ENCODE measurements at regions not wholly inside any gene's neighbourhood (a gene's known extent, or its start where the extent isn't known, plus 50 kb on each side); places are given as distances from the start of the nearest gene placed in this dataset.

DNA sequence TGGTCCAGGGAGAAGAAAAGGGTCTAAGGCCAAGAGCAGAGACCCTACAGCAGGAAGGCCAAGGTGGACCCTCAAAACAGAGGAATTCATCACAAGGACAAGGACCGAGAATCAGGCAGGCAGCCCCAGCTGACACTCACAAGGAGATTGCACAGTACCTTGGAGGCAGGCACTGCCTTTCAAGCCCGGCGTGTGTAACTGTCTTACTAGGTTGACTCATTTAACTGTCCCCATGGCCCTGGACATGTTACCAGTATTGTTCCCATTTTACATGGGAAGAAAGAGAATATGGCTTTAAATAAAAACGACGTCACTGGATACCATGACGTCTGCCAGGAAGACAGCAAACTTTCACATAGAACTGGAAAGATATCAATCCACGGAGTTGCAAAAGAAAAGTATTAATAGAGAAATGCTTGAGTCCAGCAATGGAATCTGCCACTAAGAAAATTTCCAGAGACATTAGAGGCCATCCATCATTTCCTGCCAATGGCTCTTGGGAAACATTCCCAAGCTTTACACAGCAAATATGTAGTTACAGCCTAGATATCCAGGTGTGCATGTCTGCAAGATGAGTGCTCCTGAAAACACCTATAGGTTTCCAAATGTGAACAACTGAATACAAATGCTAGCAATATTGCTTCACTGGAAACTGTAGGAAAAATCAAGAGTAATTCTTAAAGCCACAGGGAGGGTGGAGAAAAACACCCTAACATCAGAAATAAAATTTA, 111.5 kb upstream of the RPS6KA2 start:
- 86 to 88% methylated on average over 6 to 7 of the region's 7 CpGs for WGBS, 2 experiments (ENCODE audit: insufficient coverage in 2 of 2)
- Histone ChIP-seq H3K4me3 (ENCODE audit: extremely low read depth, insufficient read depth, low read length, poor library complexity, severe bottlenecking) (no peak overlapping the region), H3K4me1 (ENCODE audit: control insufficient read depth, insufficient read depth, low read length, poor library complexity, severe bottlenecking) (peaks cover 12% of the 10 kb centered on the region), H3K36me3 (ENCODE audit: control insufficient read depth, insufficient read depth, low read length) (no peaks in the 10 kb centered on the region), H3K27ac (ENCODE audit: low read depth, low read length, severe bottlenecking) (peak overlapping the region; percentile 43), H3K9me3 (ENCODE audit: control insufficient read depth, low read length) (no peaks in the 10 kb centered on the region)

DNA sequence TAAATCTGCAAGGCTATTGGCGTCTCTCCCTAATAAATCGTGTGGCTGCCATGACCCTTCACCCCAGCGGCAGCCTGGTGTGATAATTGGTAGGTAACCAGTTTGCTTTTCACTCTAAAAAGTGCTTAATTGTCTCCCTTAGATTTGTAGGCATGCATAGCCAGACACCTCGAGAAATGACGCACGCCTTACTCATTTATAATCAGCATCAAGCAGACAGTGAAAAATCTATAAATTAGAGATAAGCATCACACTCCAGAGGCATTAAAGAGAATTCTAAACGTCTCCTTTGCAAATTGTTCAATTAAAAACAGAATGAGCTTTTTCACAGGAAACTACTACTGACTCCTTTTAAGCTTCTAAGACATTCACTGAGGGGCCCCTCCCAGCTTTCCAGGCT, 110.2 kb upstream of the RPS6KA2 start:
- Histone ChIP-seq H3K4me1 (ENCODE audit: control insufficient read depth, insufficient read depth, low read length, poor library complexity, severe bottlenecking) (peaks cover 12% of the 10 kb centered on the region), H3K36me3 (ENCODE audit: control insufficient read depth, insufficient read depth, low read length) (no peaks in the 10 kb centered on the region), H3K27ac (ENCODE audit: low read depth, low read length, severe bottlenecking) (peak overlapping the region; percentile 42), H3K9me3 (ENCODE audit: control insufficient read depth, low read length) (no peaks in the 10 kb centered on the region), H3K4me3 (ENCODE audit: extremely low read depth, insufficient read depth, low read length, poor library complexity, severe bottlenecking) (no peak overlapping the region)
- 61 to 85% methylated on average over 2 to 4 of the region's 7 CpGs for WGBS, 2 experiments (ENCODE audit: insufficient coverage in 2 of 2)

DNA sequence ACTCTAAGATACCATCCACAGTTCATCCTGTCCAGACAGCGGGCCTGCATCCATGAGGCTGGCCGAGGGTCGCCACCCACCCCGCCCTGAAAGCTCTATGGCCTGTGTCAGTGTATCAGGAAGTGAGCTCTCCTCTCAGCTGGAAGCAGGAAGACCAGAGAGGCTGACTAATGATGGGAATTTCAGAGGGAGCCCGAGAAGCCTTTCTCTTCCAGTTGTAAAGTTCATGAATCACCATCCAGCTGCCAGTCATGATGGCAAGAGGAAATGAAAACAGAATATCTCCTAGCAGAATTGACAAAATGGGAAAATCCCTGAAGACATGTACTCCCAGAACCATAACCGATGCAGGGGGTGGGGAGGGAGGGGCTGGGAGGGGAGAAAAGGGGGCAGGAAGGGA, 109.6 kb upstream of the RPS6KA2 start:
- no peak overlapping the region for H3K4me3 ChIP-seq (ENCODE audit: extremely low read depth, insufficient read depth, low read length, poor library complexity, severe bottlenecking)
- no peaks in the 10 kb centered on the region for H3K9me3 ChIP-seq (ENCODE audit: control insufficient read depth, low read length)
- WGBS, 2 experiments (ENCODE audit: insufficient coverage in 2 of 2), result 60% methylated on average over 1 to 3 of the region's 6 CpGs
- no peaks in the 10 kb centered on the region for H3K36me3 ChIP-seq (ENCODE audit: control insufficient read depth, insufficient read depth, low read length)
- H3K4me1 ChIP-seq (ENCODE audit: control insufficient read depth, insufficient read depth, low read length, poor library complexity, severe bottlenecking), result peaks cover 12% of the 10 kb centered on the region
- H3K27ac ChIP-seq (ENCODE audit: low read depth, low read length, severe bottlenecking), result peak overlapping the region; percentile 42

DNA sequence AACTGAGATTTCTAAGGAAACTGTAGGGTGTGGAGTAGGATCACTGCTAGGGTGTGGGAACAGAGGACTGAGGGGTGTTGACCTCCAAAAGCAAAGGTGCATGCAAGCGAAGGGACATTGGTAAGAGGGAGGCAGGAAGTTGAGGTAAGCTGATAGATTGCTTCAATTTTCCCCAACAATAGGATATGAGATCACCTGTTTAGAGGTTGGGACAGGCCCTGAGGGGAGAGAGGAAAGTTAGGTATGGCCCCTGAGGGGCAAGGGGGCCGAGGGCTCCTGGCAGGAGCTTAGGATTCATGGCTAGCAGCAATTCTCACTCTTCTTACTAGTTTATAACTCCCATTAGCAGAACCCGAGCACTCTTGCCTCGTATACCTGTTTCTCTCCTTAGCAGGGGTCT, 106.8 kb upstream of the RPS6KA2 start:
- Histone ChIP-seq H3K4me3 (ENCODE audit: extremely low read depth, insufficient read depth, low read length, poor library complexity, severe bottlenecking) (no peak overlapping the region), H3K36me3 (ENCODE audit: control insufficient read depth, insufficient read depth, low read length) (no peaks in the 10 kb centered on the region)
- WGBS, 2 experiments (ENCODE audit: insufficient coverage in 2 of 2), result 75 to 100% methylated on average over 1 to 2 of the region's 4 CpGs

DNA sequence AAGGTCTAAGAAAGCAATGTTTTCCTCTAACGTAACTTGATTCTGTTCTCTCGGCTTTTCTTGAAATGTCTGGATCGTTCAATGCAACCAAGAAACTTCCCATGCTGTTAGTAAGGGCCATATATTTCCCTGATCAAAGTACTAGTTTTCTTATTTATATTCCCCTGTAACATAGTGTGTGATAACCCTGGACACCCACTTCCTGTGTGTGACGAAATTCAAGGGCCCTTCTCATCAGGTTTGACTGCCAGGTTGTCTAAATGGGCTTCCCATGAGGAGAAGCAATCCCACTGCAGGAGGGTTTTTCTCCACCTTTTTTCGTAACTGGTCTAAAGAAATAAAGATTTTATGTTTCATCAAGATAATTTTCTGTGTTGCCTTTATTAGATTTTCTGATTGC, 102.6 kb upstream of the RPS6KA2 start:
- H3K36me3 ChIP-seq (ENCODE audit: control insufficient read depth, insufficient read depth, low read length), result no peaks in the 10 kb centered on the region
- no peak overlapping the region for H3K4me3 ChIP-seq (ENCODE audit: extremely low read depth, insufficient read depth, low read length, poor library complexity, severe bottlenecking)
- H3K4me1 ChIP-seq (ENCODE audit: control insufficient read depth, insufficient read depth, low read length, poor library complexity, severe bottlenecking), result peaks cover 10% of the 10 kb centered on the region
- H3K9me3 ChIP-seq (ENCODE audit: control insufficient read depth, low read length), result no peaks in the 10 kb centered on the region
- 90 to 96% methylated on average over 3 to 4 of the region's 5 CpGs for whole genome bisulfite sequencing, 2 experiments (ENCODE audit: insufficient coverage in 2 of 2)
- no peak overlapping the region for H3K27ac ChIP-seq (ENCODE audit: low read depth, low read length, severe bottlenecking)

More for the DNA sequence above, 106.8 kb upstream of the RPS6KA2 start:
- Histone ChIP-seq H3K27ac (ENCODE audit: low read depth, low read length, severe bottlenecking) (no peak overlapping the region), H3K4me1 (ENCODE audit: control insufficient read depth, insufficient read depth, low read length, poor library complexity, severe bottlenecking) (peaks cover 11% of the 10 kb centered on the region), H3K9me3 (ENCODE audit: control insufficient read depth, low read length) (no peaks in the 10 kb centered on the region)

DNA sequence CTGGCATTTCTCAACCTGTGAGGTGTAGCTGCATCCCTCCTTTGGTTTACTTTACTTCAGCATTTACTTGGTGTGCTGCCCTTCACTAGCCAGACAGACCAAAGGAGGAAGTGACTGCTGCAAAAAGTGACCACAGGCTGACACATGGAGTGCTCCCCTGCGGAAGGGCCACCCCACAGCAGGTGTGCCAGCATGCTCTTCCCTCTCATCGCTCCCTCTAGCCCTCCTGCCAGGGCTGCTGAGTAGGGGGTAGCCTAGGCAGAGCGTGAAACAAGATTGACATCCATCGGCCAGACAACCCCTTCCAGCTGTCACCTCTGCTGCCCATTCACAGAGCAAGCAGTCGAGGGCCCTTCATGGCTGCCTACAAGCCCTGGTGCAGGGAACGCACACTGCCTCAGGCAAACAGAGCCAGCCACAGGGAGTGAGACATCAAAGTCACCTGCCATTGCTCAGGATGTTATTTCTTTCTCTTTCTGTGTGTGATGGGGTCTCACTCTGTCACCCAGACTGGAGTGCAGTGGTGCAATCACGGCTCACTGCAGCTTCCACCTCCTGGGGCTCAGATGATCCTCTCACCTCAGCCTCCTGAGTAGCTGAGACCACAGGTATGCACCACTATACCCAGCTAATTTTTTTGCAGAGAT, 102.0 kb upstream of the RPS6KA2 start:
- H3K4me3 ChIP-seq (ENCODE audit: extremely low read depth, insufficient read depth, low read length, poor library complexity, severe bottlenecking), result no peak overlapping the region
- no peak overlapping the region for H3K27ac ChIP-seq (ENCODE audit: low read depth, low read length, severe bottlenecking)
- H3K9me3 ChIP-seq (ENCODE audit: control insufficient read depth, low read length), result no peaks in the 10 kb centered on the region
- peaks cover 10% of the 10 kb centered on the region for H3K4me1 ChIP-seq (ENCODE audit: control insufficient read depth, insufficient read depth, low read length, poor library complexity, severe bottlenecking)
- WGBS, 2 experiments (ENCODE audit: insufficient coverage in 2 of 2), result 89 to 92% methylated on average over 3 to 7 of the region's 7 CpGs
- H3K36me3 ChIP-seq (ENCODE audit: control insufficient read depth, insufficient read depth, low read length), result no peaks in the 10 kb centered on the region

DNA sequence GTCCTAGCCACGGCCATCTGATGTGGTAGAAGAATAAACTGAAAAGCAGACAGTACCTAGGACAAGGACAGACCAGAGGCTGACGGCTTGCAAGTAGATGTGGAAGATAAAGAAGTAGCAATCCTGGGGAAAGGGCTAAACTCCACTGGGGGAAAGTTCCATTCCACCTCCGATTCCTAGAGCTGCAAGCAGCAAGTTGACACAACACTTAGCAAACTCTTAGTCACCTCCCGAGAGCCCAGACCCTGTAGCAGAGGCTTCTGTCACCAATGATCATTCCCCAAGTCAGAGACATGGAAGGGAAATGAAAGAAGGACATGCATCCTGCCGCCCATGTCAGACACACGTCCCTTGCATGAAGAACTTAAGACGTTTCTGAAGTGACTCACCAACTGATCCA, 99.2 kb upstream of the RPS6KA2 start:
- H3K36me3 ChIP-seq (ENCODE audit: control insufficient read depth, insufficient read depth, low read length), result no peaks in the 10 kb centered on the region
- no peaks in the 10 kb centered on the region for H3K9me3 ChIP-seq (ENCODE audit: control insufficient read depth, low read length)
- H3K4me1 ChIP-seq (ENCODE audit: control insufficient read depth, insufficient read depth, low read length, poor library complexity, severe bottlenecking), result peaks cover 10% of the 10 kb centered on the region
- no peak overlapping the region for H3K27ac ChIP-seq (ENCODE audit: low read depth, low read length, severe bottlenecking)
- WGBS, 2 experiments (ENCODE audit: insufficient coverage in 2 of 2), result 64 to 90% methylated on average over 3 to 5 of the region's 7 CpGs
- no peak overlapping the region for H3K4me3 ChIP-seq (ENCODE audit: extremely low read depth, insufficient read depth, low read length, poor library complexity, severe bottlenecking)

DNA sequence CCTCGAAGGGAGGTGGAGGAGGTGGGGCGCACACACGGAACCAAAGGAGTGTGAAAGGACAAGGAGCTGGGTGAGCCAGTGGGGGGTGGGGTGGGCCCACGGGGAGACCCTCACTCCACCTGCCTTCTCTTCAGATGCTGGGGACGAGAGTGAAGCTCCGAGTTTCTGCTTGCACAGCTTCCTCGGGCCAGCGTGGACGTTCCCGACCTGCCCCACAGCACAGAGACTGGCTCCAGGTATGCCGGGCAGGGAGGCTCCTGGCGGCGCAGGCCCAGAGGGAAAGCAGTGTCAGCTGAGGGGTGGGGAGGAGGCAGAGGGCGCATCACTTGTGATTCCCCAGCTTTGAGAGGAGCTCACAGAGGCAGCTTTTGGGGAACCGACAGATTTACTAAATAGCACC, 98.5 kb upstream of the RPS6KA2 start:
- Histone ChIP-seq H3K36me3 (ENCODE audit: control insufficient read depth, insufficient read depth, low read length) (no peaks in the 10 kb centered on the region), H3K27ac (ENCODE audit: low read depth, low read length, severe bottlenecking) (no peak overlapping the region), H3K4me3 (ENCODE audit: extremely low read depth, insufficient read depth, low read length, poor library complexity, severe bottlenecking) (no peak overlapping the region), H3K9me3 (ENCODE audit: control insufficient read depth, low read length) (no peaks in the 10 kb centered on the region), H3K4me1 (ENCODE audit: control insufficient read depth, insufficient read depth, low read length, poor library complexity, severe bottlenecking) (peaks cover 10% of the 10 kb centered on the region)
- 96 to 97% methylated on average over 10 to 14 of the region's 15 CpGs for WGBS, 2 experiments (ENCODE audit: insufficient coverage in 2 of 2)

DNA sequence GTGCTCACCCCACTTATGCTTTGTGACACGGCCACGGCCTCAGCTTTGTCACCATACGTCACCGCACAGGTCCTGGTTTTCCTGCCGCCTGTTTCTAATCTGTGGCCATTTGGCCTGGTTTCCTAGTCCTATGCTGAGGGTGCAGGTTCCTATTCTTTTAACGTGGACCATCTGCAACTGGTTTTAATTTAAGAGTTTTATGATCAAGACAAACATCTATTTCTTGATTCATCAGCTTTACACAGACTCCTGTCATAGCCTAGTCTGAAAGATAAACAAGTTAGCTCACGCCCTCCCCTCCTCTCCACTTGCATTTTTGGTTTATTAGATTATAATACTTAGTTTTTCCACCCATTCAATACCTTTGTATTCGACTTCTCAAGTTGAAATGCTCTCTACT, 97.5 kb upstream of the RPS6KA2 start:
- Histone ChIP-seq H3K4me3 (ENCODE audit: extremely low read depth, insufficient read depth, low read length, poor library complexity, severe bottlenecking) (no peak overlapping the region), H3K9me3 (ENCODE audit: control insufficient read depth, low read length) (no peaks in the 10 kb centered on the region), H3K4me1 (ENCODE audit: control insufficient read depth, insufficient read depth, low read length, poor library complexity, severe bottlenecking) (peaks cover 10% of the 10 kb centered on the region), H3K36me3 (ENCODE audit: control insufficient read depth, insufficient read depth, low read length) (no peaks in the 10 kb centered on the region), H3K27ac (ENCODE audit: low read depth, low read length, severe bottlenecking) (no peak overlapping the region)
- WGBS, 2 experiments (ENCODE audit: insufficient coverage in 2 of 2), result 95 to 98% methylated on average over 5 to 6 of the region's 8 CpGs

DNA sequence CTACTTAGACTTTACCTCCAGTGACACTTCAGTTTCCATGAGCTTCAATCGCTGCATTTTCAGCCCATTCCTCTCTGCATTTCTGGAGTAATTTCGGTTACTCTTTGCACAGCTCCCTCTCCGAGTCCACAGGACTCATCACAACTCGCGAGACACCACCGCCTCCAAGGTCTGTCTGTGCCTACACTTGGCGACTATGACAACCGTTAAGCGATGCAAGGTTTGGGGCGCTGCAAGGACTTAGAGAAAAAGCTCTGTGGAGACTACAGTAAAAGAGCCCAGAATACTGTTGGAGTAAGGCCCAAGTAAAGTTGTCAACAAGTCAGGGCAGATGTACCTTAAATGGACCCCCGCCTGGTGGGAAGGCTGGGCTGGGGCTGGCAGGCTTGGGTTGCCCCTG, 95.7 kb upstream of the RPS6KA2 start:
- H3K9me3 ChIP-seq (ENCODE audit: control insufficient read depth, low read length), result no peaks in the 10 kb centered on the region
- no peak overlapping the region for H3K4me3 ChIP-seq (ENCODE audit: extremely low read depth, insufficient read depth, low read length, poor library complexity, severe bottlenecking)
- WGBS, 2 experiments (ENCODE audit: insufficient coverage in 2 of 2), result 95 to 98% methylated on average over 11 of the region's 11 CpGs
- no peaks in the 10 kb centered on the region for H3K36me3 ChIP-seq (ENCODE audit: control insufficient read depth, insufficient read depth, low read length)
- H3K27ac ChIP-seq (ENCODE audit: low read depth, low read length, severe bottlenecking), result no peak overlapping the region
- peaks cover 10% of the 10 kb centered on the region for H3K4me1 ChIP-seq (ENCODE audit: control insufficient read depth, insufficient read depth, low read length, poor library complexity, severe bottlenecking)

DNA sequence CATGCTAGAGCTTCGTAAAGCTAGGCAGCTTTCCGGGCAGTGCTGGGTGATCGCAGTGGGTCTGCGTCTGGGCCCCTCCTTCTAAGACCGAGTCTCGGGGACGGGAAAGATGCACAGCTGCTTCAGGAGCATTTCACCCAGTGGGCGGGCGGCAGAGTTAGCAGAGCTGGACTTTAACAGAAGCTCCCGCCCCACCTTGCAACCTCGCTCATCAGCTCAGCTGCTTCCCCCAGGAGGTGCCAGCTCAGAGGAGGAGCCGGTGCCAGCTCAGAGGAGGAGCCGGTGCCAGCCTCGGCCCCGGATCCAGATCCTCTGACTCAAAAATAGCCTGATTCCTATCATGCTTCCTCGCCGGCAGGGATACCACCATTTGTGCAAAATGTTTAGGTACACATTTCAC, 94.5 kb upstream of the RPS6KA2 start:
- Histone ChIP-seq H3K4me3 (ENCODE audit: extremely low read depth, insufficient read depth, low read length, poor library complexity, severe bottlenecking) (no peak overlapping the region), H3K36me3 (ENCODE audit: control insufficient read depth, insufficient read depth, low read length) (no peaks in the 10 kb centered on the region), H3K4me1 (ENCODE audit: control insufficient read depth, insufficient read depth, low read length, poor library complexity, severe bottlenecking) (peaks cover 7% of the 10 kb centered on the region), H3K27ac (ENCODE audit: low read depth, low read length, severe bottlenecking) (no peak overlapping the region), H3K9me3 (ENCODE audit: control insufficient read depth, low read length) (no peaks in the 10 kb centered on the region)
- WGBS, 2 experiments (ENCODE audit: insufficient coverage in 2 of 2), result 93 to 94% methylated on average over 12 to 16 of the region's 17 CpGs
